Panc1 (cell line): ENCODE measurements at regions not wholly inside any gene's neighbourhood (a gene's known extent, or its start where the extent isn't known, plus 50 kb on each side); places are given as distances from the start of the nearest gene placed in this dataset.

Experiments used
- ATAC-seq: fragments of 200-7000 bp; cut with Tn5 transposase; 2 replicates; pipeline ENCODE4 v1.9.1; 2020; ENCODE audit warnings: mild to moderate bottlenecking, moderate library complexity
- BruUV-seq: library from RNA; stranded (reverse); fragments of 400-500 nt; replicated peaks from 2 replicates; lab custom pipeline; 2021; lab: Mats Ljungman, UMichigan
- CTCF ChIA-PET: fragments of 300-600 bp; sonication (Branson Sonifier 250); formaldehyde crosslinking; loops from one replicate; lab custom pipeline; 2022; ENCODE audit warnings: antibody characterized with exemption; lab: Charles Lee
- POLR2A ChIA-PET: fragments of 300-600 bp; sonication (Branson Sonifier 250); formaldehyde crosslinking; loops from one replicate; lab custom pipeline; 2022; ENCODE audit warnings: antibody characterized with exemption; lab: Charles Lee
- DNase-seq: peaks from one replicate; pipeline ENCODE4 v3.0.0-alpha.2; 2010; ENCODE audit warnings: low read depth, low spot score
- H3K27ac ChIP-seq: 2 replicates; pipeline ENCODE4 v1.5.1; 2011; ENCODE audit warnings: mild to moderate bottlenecking, low read length, inconsistent platforms
- H3K27me3 ChIP-seq: fragments of 200-500 bp; sonication (Bioruptor generic); 2 replicates; pipeline ENCODE4 v1.6.0; 2014; ENCODE audit warnings: low read length, inconsistent platforms; ENCODE audit not compliant: control insufficient read depth, insufficient read depth
- H3K36me3 ChIP-seq: fragments of 200-500 bp; sonication (Bioruptor generic); 2 replicates; pipeline ENCODE4 v1.5.1; 2014; ENCODE audit warnings: inconsistent platforms, mild to moderate bottlenecking, low read length, moderate library complexity; ENCODE audit not compliant: control insufficient read depth, insufficient read depth
- H3K4me1 ChIP-seq: 2 replicates; pipeline ENCODE4 v1.5.1; 2011; ENCODE audit warnings: inconsistent platforms, mild to moderate bottlenecking, low read length, moderate library complexity; ENCODE audit not compliant: control insufficient read depth, insufficient read depth
- H3K4me3 ChIP-seq, 2 experiments: 2 replicates each; pipeline ENCODE4 v1.5.1; 2011 to 2012; ENCODE audit warnings: low read depth in 2 of 2, low read length in 2 of 2, mild to moderate bottlenecking in 2 of 2, inconsistent platforms in 1 of 2, moderate library complexity in 1 of 2
- H3K9me3 ChIP-seq: fragments of 200-500 bp; sonication (Bioruptor generic); 2 replicates; pipeline ENCODE4 v1.5.1; 2014; ENCODE audit warnings: low read depth, mild to moderate bottlenecking, inconsistent platforms, low read length, moderate library complexity; ENCODE audit not compliant: control insufficient read depth, insufficient read depth
- CTCF ChIP-seq: fragments of 450-650 bp; IDR thresholded peaks from 2 replicates; pipeline ENCODE4 v1.5.1; 2017; ENCODE audit warnings: mild to moderate bottlenecking
- POLR2AphosphoS5 ChIP-seq: IDR thresholded peaks from 2 replicates; pipeline ENCODE4 v1.6.1; 2012; ENCODE audit warnings: mild to moderate bottlenecking, low read depth, low read length, moderate library complexity
- REST ChIP-seq, 2 experiments: IDR thresholded peaks; 2 replicates each; pipeline ENCODE4 v1.6.1; 2011 to 2012; ENCODE audit warnings: low read depth in 2 of 2, control low read depth in 1 of 2, low read length in 1 of 2, mild to moderate bottlenecking in 1 of 2, moderate library complexity in 1 of 2; ENCODE audit not compliant: insufficient read depth in 1 of 2
- SIN3A ChIP-seq: IDR thresholded peaks from 2 replicates; pipeline ENCODE4 v1.6.1; 2012; ENCODE audit warnings: low read depth, mild to moderate bottlenecking, low read length, moderate library complexity, borderline replicate concordance; ENCODE audit not compliant: insufficient read depth
- TCF7L2 ChIP-seq: IDR thresholded peaks from 2 replicates; pipeline ENCODE4 v1.6.1; 2011; ENCODE audit warnings: mild to moderate bottlenecking, low read depth, low read length, inconsistent platforms
- in situ Hi-C: cut with HindIII; loops from 2 replicates; pipeline ENCODE4 v1.10.0; 2016; ENCODE audit warnings: low sequenced_read_pairs, low pct_unique_long_range_greater_than_20kb
- intact Hi-C: fragments of 100-400 bp; cut with micrococcal nuclease; formaldehyde crosslinking; loops from one replicate; pipeline ENCODE4 v1.10.0; 2022; ENCODE audit not compliant: unreplicated experiment

- H3K27ac ChIP-seq: no peak overlapping the region
- intact Hi-C loops (no loop called here), in situ Hi-C loops (no loop called here)
- DNase-seq: no peak
- BruUV-seq: no TSS peak
- no peak for ATAC-seq
- no peaks in the 10 kb centered on the region for H3K9me3 ChIP-seq
- H3K4me3 ChIP-seq: no peak overlapping the region
- no peaks in the 10 kb centered on the region for H3K36me3 ChIP-seq
- ChIA-PET POLR2A (no interaction called here), CTCF (no interaction called here)
- no peaks in the 10 kb centered on the region for H3K27me3 ChIP-seq
- no peaks in the 10 kb centered on the region for H3K4me1 ChIP-seq
- no peak for TF ChIP-seq CTCF
- no peak for TF ChIP-seq TCF7L2
- no peak for TF ChIP-seq REST (IDR thresholded peaks at IDR 0.05; ENCODE audit: insufficient read depth in 1 of 2, low read depth in 2 of 2, low read length in 1 of 2)
- no peak for TF ChIP-seq POLR2AphosphoS5
- TF ChIP-seq SIN3A: no peak
These were observed 415.9 kb downstream of the SLC4A3 start for GRCh38 chr2:220043155-220043989.

- Histone ChIP-seq H3K36me3 (no peaks in the 10 kb centered on the region), H3K27ac (no peak overlapping the region), H3K9me3 (no peaks in the 10 kb centered on the region), H3K27me3 (no peaks in the 10 kb centered on the region), H3K4me1 (no peaks in the 10 kb centered on the region), H3K4me3 (no peak overlapping the region)
- ATAC-seq (no peak), DNase-seq (no peak)
- in situ Hi-C loops (no loop called here), intact Hi-C loops (no loop called here)
- POLR2A ChIA-PET: no interaction called here
- CTCF ChIA-PET: no interaction called here
- no peak for TF ChIP-seq SIN3A
- TF ChIP-seq REST (IDR thresholded peaks at IDR 0.05; ENCODE audit: insufficient read depth in 1 of 2, low read depth in 2 of 2, low read length in 1 of 2): no peak
- no peak for TF ChIP-seq TCF7L2
- no peak for TF ChIP-seq POLR2AphosphoS5
- TF ChIP-seq CTCF: no peak
- BruUV-seq: no TSS peak
These were observed 416.5 kb downstream of the SLC4A3 start for GRCh38 chr2:220043990-220044335.
